GM12878 (cell line): ENCODE measurements at regions not wholly inside any gene's neighbourhood (a gene's known extent, or its start where the extent isn't known, plus 50 kb on each side); places are given as distances from the start of the nearest gene placed in this dataset.

Experiments used
- ATAC-seq: fragments of 200-7000 bp; cut with Tn5 transposase; 3 replicates; pipeline ENCODE4 v1.9.1; 2020; ENCODE audit warnings: mild to moderate bottlenecking, moderate library complexity
- BruUV-seq: library from RNA; stranded (reverse); fragments of 400-500 nt; replicated peaks from 2 replicates; lab custom pipeline; 2021; lab: Mats Ljungman, UMichigan
- CTCF ChIA-PET: fragments of 300-600 bp; sonication (Branson Sonifier 250); formaldehyde crosslinking; extraction: SDS; loops from one replicate; lab custom pipeline; 2021; ENCODE audit warnings: inconsistent platforms; lab: Yijun Ruan, JAX
- POLR2A ChIA-PET: fragments of 350-600 bp; formaldehyde crosslinking; extraction: SDS; loops from one replicate; lab custom pipeline; 2021; ENCODE audit warnings: inconsistent platforms; lab: Charles Lee
- RAD21 ChIA-PET: fragments of 300-600 bp; sonication (Branson Sonifier 250); formaldehyde crosslinking; loops from one replicate; lab custom pipeline; 2023; ENCODE audit warnings: antibody characterized with exemption; ENCODE audit not compliant: unreplicated experiment; lab: Charles Lee
- SMC1A ChIA-PET: fragments of 300-600 bp; sonication (Branson Sonifier 250); formaldehyde crosslinking; loops from one replicate; lab custom pipeline; 2023; ENCODE audit not compliant: unreplicated experiment, uncharacterized antibody; lab: Charles Lee
- DNase-seq: peaks from one replicate; pipeline ENCODE4 v3.0.0-alpha.2; 2011; ENCODE audit warnings: low read depth, low spot score
- FAIRE-seq: peaks from 3 replicates; lab custom pipeline; 2011; peaks lifted over from hg19 to GRCh38; lab: Jason Lieb, UNC
- H2AFZ ChIP-seq: 2 replicates; pipeline ENCODE4 v1.6.0; 2011; ENCODE audit warnings: low read depth, low read length, control low read depth; ENCODE audit not compliant: control insufficient read depth
- H3K27ac ChIP-seq: 2 replicates; pipeline ENCODE4 v1.5.1; 2011; ENCODE audit warnings: control low read depth; ENCODE audit not compliant: control insufficient read depth, insufficient read depth
- H3K27me3 ChIP-seq, 2 experiments: replicated peaks in 1 of 2; 2 replicates each; pipeline versions ENCODE4 v1.6.0 to v1.6.1; 2011; ENCODE audit warnings: low read length in 1 of 2; ENCODE audit not compliant: control insufficient read depth in 2 of 2, insufficient read depth in 2 of 2
- H3K36me3 ChIP-seq, 2 experiments: 2 replicates each; pipeline ENCODE4 v1.5.1; 2011; ENCODE audit warnings: low read length in 1 of 2; ENCODE audit not compliant: control insufficient read depth in 2 of 2, insufficient read depth in 2 of 2
- H3K4me1 ChIP-seq: 2 replicates; pipeline ENCODE4 v1.6.1; 2011; ENCODE audit warnings: mild to moderate bottlenecking, low read length, moderate library complexity, mixed read lengths; ENCODE audit not compliant: control insufficient read depth, insufficient read depth
- H3K4me2 ChIP-seq: 2 replicates; pipeline ENCODE4 v1.6.0; 2011; ENCODE audit warnings: control low read depth; ENCODE audit not compliant: control insufficient read depth, insufficient read depth
- H3K4me3 ChIP-seq: fragments of 200-600 bp; sonication (generic); 2 replicates; pipeline ENCODE4 v1.5.1; 2016
- H3K79me2 ChIP-seq: 2 replicates; pipeline ENCODE4 v1.6.0; 2011; ENCODE audit warnings: low read length; ENCODE audit not compliant: control insufficient read depth, insufficient read depth
- H3K9ac ChIP-seq: 2 replicates; pipeline ENCODE4 v1.8.0; 2011; ENCODE audit warnings: low read length, control low read depth, mixed read lengths; ENCODE audit not compliant: control insufficient read depth, insufficient read depth
- H3K9me3 ChIP-seq: replicated peaks from 3 replicates; pipeline ENCODE4 v1.5.1; 2011; ENCODE audit warnings: mild to moderate bottlenecking, low read length; ENCODE audit not compliant: control insufficient read depth, insufficient read depth
- H4K20me1 ChIP-seq: 2 replicates; pipeline ENCODE4 v1.6.0; 2011; ENCODE audit not compliant: control insufficient read depth, insufficient read depth
- HDGF ChIP-seq: fragments of 450-650 bp; IDR thresholded peaks from 2 replicates; pipeline ENCODE4 v1.6.1; 2016; ENCODE audit warnings: antibody characterized with exemption
- HSF1 ChIP-seq: fragments of 150-350 bp; IDR thresholded peaks from 2 replicates; pipeline ENCODE4 v1.6.1; 2014; ENCODE audit warnings: mild to moderate bottlenecking, low read depth, low read length
- RBBP5 ChIP-seq: fragments of 200-600 bp; sonication (generic); conservative IDR thresholded peaks from 2 replicates; pipeline ENCODE4 v1.6.1; 2016
- RUNX3 ChIP-seq: IDR thresholded peaks from 2 replicates; pipeline ENCODE4 v1.6.1; 2012; ENCODE audit warnings: low read length, inconsistent platforms
- SRF ChIP-seq, 2 experiments: IDR thresholded peaks; 2 replicates each; pipeline ENCODE4 v1.6.1; 2011; ENCODE audit warnings: low read depth in 2 of 2, low read length in 2 of 2, mild to moderate bottlenecking in 1 of 2, moderate library complexity in 1 of 2
- TCF3 ChIP-seq: IDR thresholded peaks from 2 replicates; pipeline ENCODE4 v1.6.1; 2012; ENCODE audit warnings: low read depth, mild to moderate bottlenecking, low read length, borderline replicate concordance; ENCODE audit not compliant: insufficient read depth
- ZNF217 ChIP-seq: fragments of 450-650 bp; IDR thresholded peaks from 2 replicates; pipeline ENCODE4 v1.6.1; 2017; ENCODE audit warnings: antibody characterized with exemption, mild to moderate bottlenecking
- WGBS: methylation state at CpG from one replicate; pipeline ENCODE4 v1.1.6; 2016; ENCODE audit warnings: low lambda C conversion rate; ENCODE audit not compliant: insufficient replicate concordance, insufficient coverage; ENCODE audit errors: missing lambda C conversion rate; 5-methylcytosine and 5-hydroxymethylcytosine counted together
- in situ Hi-C: fragments of 300-500 bp; cut with MboI; formaldehyde crosslinking; loops from 9 replicates; pipeline ENCODE4 v1.14.3; 2018; ENCODE audit warnings: mixed read lengths
- intact Hi-C: fragments of 100-400 bp; cut with micrococcal nuclease; formaldehyde crosslinking; loops from one replicate; pipeline ENCODE4 v1.14.2; 2022; ENCODE audit not compliant: unreplicated experiment
- TF ChIP-seq, protein P1 (sequence below): fragments of 450-650 bp; formaldehyde crosslinking; IDR thresholded peaks from 2 replicates; pipeline ENCODE4 v1.5.0; 2022; ENCODE audit warnings: mild to moderate bottlenecking, missing genetic modification characterization
- TF ChIP-seq, protein P2 (sequence below): fragments of 450-650 bp; IDR thresholded peaks from 2 replicates; pipeline ENCODE4 v1.6.1; 2017; ENCODE audit warnings: borderline replicate concordance

- no peak for TF ChIP-seq RUNX3
- no peak for TF ChIP-seq HSF1
- no peak for TF ChIP-seq TCF3
- TF ChIP-seq SRF (IDR thresholded peaks at IDR 0.05; ENCODE audit: low read depth in 2 of 2, low read length in 2 of 2): no peak
- TF ChIP-seq, all 136 proteins: peak for 0
Measured at GRCh38 chr9:12352045-12352315, 341.2 kb upstream of the TYRP1 start (continued).

GRCh38 chr9:12363439-12363838 lies 329.7 kb upstream of the TYRP1 start:
- no peak for ATAC-seq
- in situ Hi-C loops (no loop called here), intact Hi-C loops (no loop called here)
- Histone ChIP-seq H3K27ac (no peak overlapping the region), H3K27me3 (no peaks in the 10 kb centered on the region), H3K79me2 (no peaks in the 10 kb centered on the region), H3K9ac (no peak overlapping the region), H4K20me1 (no peaks in the 10 kb centered on the region), H2AFZ (no peak overlapping the region), H3K36me3 (no peaks in the 10 kb centered on the region), H3K4me3 (no peak overlapping the region), H3K9me3 (no peaks in the 10 kb centered on the region), H3K4me1 (no peaks in the 10 kb centered on the region), H3K4me2 (no peak overlapping the region)
- no peak for DNase-seq
- WGBS: 0% methylated on average over 2 of the region's 2 CpGs
- POLR2A ChIA-PET: no interaction called here
- RAD21 ChIA-PET: no interaction called here
- no TSS peak for BruUV-seq
- CTCF ChIA-PET: interaction anchor here (0.6 kb wide), 1 partner anchor 203 kb away, joined by 4 read pairs; no protein-coding TSS in a partner anchor
- FAIRE-seq: no peak
- SMC1A ChIA-PET: interaction anchor here (0.9 kb wide), 1 partner anchor 31 kb away, joined by 3 read pairs; no protein-coding TSS in a partner anchor
- TF ChIP-seq, protein P1, sequence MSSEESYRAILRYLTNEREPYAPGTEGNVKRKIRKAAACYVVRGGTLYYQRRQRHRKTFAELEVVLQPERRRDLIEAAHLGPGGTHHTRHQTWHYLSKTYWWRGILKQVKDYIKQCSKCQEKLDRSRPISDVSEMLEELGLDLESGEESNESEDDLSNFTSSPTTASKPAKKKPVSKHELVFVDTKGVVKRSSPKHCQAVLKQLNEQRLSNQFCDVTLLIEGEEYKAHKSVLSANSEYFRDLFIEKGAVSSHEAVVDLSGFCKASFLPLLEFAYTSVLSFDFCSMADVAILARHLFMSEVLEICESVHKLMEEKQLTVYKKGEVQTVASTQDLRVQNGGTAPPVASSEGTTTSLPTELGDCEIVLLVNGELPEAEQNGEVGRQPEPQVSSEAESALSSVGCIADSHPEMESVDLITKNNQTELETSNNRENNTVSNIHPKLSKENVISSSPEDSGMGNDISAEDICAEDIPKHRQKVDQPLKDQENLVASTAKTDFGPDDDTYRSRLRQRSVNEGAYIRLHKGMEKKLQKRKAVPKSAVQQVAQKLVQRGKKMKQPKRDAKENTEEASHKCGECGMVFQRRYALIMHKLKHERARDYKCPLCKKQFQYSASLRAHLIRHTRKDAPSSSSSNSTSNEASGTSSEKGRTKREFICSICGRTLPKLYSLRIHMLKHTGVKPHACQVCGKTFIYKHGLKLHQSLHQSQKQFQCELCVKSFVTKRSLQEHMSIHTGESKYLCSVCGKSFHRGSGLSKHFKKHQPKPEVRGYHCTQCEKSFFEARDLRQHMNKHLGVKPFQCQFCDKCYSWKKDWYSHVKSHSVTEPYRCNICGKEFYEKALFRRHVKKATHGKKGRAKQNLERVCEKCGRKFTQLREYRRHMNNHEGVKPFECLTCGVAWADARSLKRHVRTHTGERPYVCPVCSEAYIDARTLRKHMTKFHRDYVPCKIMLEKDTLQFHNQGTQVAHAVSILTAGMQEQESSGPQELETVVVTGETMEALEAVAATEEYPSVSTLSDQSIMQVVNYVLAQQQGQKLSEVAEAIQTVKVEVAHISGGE (CRISPR knock-in tag): no peak
- TF ChIP-seq RBBP5 (no peak), HDGF (no peak), ZNF217 (no peak)
- TF ChIP-seq, protein P2, sequence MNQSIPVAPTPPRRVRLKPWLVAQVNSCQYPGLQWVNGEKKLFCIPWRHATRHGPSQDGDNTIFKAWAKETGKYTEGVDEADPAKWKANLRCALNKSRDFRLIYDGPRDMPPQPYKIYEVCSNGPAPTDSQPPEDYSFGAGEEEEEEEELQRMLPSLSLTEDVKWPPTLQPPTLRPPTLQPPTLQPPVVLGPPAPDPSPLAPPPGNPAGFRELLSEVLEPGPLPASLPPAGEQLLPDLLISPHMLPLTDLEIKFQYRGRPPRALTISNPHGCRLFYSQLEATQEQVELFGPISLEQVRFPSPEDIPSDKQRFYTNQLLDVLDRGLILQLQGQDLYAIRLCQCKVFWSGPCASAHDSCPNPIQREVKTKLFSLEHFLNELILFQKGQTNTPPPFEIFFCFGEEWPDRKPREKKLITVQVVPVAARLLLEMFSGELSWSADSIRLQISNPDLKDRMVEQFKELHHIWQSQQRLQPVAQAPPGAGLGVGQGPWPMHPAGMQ: no peak
